ENCODE measurements at regions not wholly inside any gene's neighbourhood (a gene's known extent, or its start where the extent isn't known, plus 50 kb on each side); places are given as distances from the start of the nearest gene placed in this dataset.

DNA sequence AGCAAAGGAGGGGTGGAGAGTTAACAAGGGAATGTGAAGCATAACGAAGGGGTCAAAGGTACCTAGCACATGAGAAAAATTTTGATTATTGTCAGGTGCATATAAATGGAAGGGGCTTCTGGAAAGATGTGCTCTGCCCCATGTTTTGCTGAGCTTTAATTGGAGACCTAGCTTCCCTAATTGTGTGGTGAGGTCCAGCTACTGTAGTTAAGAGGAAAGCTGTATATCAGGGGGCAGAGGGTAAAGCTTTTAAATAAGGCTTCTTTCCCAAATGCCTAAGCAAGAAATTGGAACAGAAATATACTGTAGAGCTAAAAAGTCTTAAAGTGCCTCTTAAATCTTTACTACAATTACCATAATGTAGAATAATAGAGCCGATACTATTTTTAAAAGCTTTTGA lies 267.2 kb downstream of the MAT2B start:
- Histone ChIP-seq H3K4me3 (no peak overlapping the region), H3K4me1 (no peaks in the 10 kb centered on the region), H3K36me3 (no peaks in the 10 kb centered on the region), H3K27me3 (no peaks in the 10 kb centered on the region), H3K27ac (no peak overlapping the region), H3K9me3 (no peaks in the 10 kb centered on the region)
- WGBS, 2 donors (ENCODE audit: low coverage in 1 of 2) = 70 to 78% methylated on average over 2 of the region's 2 CpGs
- no peak for DNase-seq
- intact Hi-C loops (cut with DNase I; ENCODE audit: low total_unique reads) = no loop called here
- TF ChIP-seq POLR2A (IDR thresholded peaks at IDR 0.05) (no peak), POLR2AphosphoS5 (IDR thresholded peaks at IDR 0.05) (no peak), EP300 (IDR thresholded peaks at IDR 0.05; ENCODE audit: low read depth) (no peak)
- TF ChIP-seq, protein P1, sequence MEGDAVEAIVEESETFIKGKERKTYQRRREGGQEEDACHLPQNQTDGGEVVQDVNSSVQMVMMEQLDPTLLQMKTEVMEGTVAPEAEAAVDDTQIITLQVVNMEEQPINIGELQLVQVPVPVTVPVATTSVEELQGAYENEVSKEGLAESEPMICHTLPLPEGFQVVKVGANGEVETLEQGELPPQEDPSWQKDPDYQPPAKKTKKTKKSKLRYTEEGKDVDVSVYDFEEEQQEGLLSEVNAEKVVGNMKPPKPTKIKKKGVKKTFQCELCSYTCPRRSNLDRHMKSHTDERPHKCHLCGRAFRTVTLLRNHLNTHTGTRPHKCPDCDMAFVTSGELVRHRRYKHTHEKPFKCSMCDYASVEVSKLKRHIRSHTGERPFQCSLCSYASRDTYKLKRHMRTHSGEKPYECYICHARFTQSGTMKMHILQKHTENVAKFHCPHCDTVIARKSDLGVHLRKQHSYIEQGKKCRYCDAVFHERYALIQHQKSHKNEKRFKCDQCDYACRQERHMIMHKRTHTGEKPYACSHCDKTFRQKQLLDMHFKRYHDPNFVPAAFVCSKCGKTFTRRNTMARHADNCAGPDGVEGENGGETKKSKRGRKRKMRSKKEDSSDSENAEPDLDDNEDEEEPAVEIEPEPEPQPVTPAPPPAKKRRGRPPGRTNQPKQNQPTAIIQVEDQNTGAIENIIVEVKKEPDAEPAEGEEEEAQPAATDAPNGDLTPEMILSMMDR (IDR thresholded peaks at IDR 0.05) = no peak
- in situ Hi-C loops (cut with MboI; ENCODE audit: low pct_ligation_motif_present in 1 of 4, low pct_unique_long_range_greater_than_20kb in 1 of 4, low sequenced_read_pairs in 3 of 4) = no loop called here

- in situ Hi-C loops (cut with MboI; ENCODE audit: low pct_ligation_motif_present in 1 of 4, low pct_unique_long_range_greater_than_20kb in 1 of 4, low sequenced_read_pairs in 3 of 4) = no loop called here
- H3K4me3 ChIP-seq = no peak overlapping the region
- intact Hi-C loops (cut with DNase I; ENCODE audit: low total_unique reads) = no loop called here
- H3K4me1 ChIP-seq = no peaks in the 10 kb centered on the region
- H3K9me3 ChIP-seq = no peaks in the 10 kb centered on the region
- H3K27ac ChIP-seq = no peak overlapping the region
- DNase-seq = no peak
- H3K36me3 ChIP-seq = no peaks in the 10 kb centered on the region
- H3K27me3 ChIP-seq = no peaks in the 10 kb centered on the region
- WGBS, 2 donors (ENCODE audit: low coverage in 1 of 2) = 81 to 83% methylated on average over 6 of the region's 6 CpGs
- TF ChIP-seq POLR2AphosphoS5 (IDR thresholded peaks at IDR 0.05) (no peak), EP300 (IDR thresholded peaks at IDR 0.05; ENCODE audit: low read depth) (no peak), POLR2A (IDR thresholded peaks at IDR 0.05) (no peak)
- TF ChIP-seq, protein P1 (IDR thresholded peaks at IDR 0.05) = no peak
These were observed 267.8 kb downstream of the MAT2B start for GRCh38 chr5:163773226-163773625.

DNA sequence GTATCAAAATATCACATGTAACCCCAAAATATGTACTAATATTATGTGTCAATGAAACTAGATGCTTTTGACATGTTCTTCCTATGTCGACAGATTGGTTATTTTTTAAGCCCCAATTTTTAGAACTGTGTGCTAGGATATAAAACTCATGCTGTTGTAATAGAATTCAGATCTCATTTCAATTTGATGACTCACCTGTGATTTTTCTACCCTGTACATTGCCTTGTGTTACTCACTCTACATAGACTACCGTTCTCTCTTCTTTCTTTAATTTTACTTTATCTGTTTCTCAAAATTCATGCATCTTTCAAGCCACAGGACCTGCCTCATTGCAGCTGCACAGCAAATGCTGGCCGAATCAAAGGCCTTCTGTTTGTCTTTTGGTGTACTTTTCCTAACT lies 284.5 kb downstream of the MAT2B start:
- no peaks in the 10 kb centered on the region for H3K9me3 ChIP-seq
- H3K27me3 ChIP-seq = no peaks in the 10 kb centered on the region
- no peaks in the 10 kb centered on the region for H3K36me3 ChIP-seq
- intact Hi-C loops (cut with DNase I; ENCODE audit: low total_unique reads) = no loop called here
- TF ChIP-seq, protein P1 (IDR thresholded peaks at IDR 0.05) = no peak
- no peak for TF ChIP-seq POLR2A (IDR thresholded peaks at IDR 0.05)
- TF ChIP-seq EP300 (IDR thresholded peaks at IDR 0.05; ENCODE audit: low read depth) = no peak
- no peak for TF ChIP-seq POLR2AphosphoS5 (IDR thresholded peaks at IDR 0.05)
- DNase-seq = no peak
- in situ Hi-C loops (cut with MboI; ENCODE audit: low pct_ligation_motif_present in 1 of 4, low pct_unique_long_range_greater_than_20kb in 1 of 4, low sequenced_read_pairs in 3 of 4) = no loop called here
- H3K4me1 ChIP-seq = no peaks in the 10 kb centered on the region
- WGBS, 2 donors (ENCODE audit: low coverage in 1 of 2) = 54 to 59% methylated on average over 3 of the region's 3 CpGs
- H3K4me3 ChIP-seq = no peak overlapping the region
- H3K27ac ChIP-seq = no peak overlapping the region

GRCh38 chr5:163790497-163790896 lies 285.1 kb downstream of the MAT2B start:
- in situ Hi-C loops (cut with MboI; ENCODE audit: low pct_ligation_motif_present in 1 of 4, low pct_unique_long_range_greater_than_20kb in 1 of 4, low sequenced_read_pairs in 3 of 4) = no loop called here
- DNase-seq = no peak
- no peak overlapping the region for H3K27ac ChIP-seq
- no peaks in the 10 kb centered on the region for H3K36me3 ChIP-seq
- intact Hi-C loops (cut with DNase I; ENCODE audit: low total_unique reads) = no loop called here
- no peak overlapping the region for H3K4me3 ChIP-seq
- WGBS, 2 donors (ENCODE audit: low coverage in 1 of 2) = 56 to 67% methylated on average over 1 to 2 of the region's 2 CpGs
- TF ChIP-seq EP300 (IDR thresholded peaks at IDR 0.05; ENCODE audit: low read depth) (no peak), POLR2A (IDR thresholded peaks at IDR 0.05) (no peak), POLR2AphosphoS5 (IDR thresholded peaks at IDR 0.05) (no peak)
- TF ChIP-seq, protein P1 (IDR thresholded peaks at IDR 0.05) = no peak
- no peaks in the 10 kb centered on the region for H3K27me3 ChIP-seq
- H3K4me1 ChIP-seq = no peaks in the 10 kb centered on the region
- H3K9me3 ChIP-seq = no peaks in the 10 kb centered on the region

Measured in transverse colon (tissue), 4 donors.